Central memory CD4-positive, alpha-beta T cell (primary cell): ENCODE measurements at regions not wholly inside any gene's neighbourhood (a gene's known extent, or its start where the extent isn't known, plus 50 kb on each side); places are given as distances from the start of the nearest gene placed in this dataset.
"Not testable (repeated sequence)": the region's sequence is repeated elsewhere in the genome, so short reads cannot be mapped to it uniquely, and the experiment has no call there.

ENCODE experiments used
- DNase-seq: peaks from one replicate; pipeline ENCODE4 v3.0.0; 2022

DNA sequence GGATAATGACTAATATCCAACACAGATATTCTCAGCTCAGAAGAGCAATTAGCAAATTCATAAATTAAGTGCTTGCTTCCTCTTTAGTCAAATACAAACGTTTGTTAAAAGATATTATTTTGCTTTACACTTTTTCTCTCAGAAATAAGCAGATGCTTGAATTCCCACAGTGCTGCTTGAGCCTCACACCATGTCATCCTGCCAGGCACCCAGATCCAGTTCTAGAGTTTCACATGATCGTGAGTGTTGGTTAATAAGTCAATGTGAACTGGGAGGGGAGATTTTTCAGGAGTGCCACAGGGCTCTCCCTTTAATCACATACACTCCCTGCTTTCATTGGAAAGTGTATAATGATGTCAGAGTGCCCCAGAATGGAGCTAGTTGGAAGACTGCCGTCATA is 352.0 kb downstream of the OR4F29 start:
- DNase-seq = not testable (repeated sequence)

DNA sequence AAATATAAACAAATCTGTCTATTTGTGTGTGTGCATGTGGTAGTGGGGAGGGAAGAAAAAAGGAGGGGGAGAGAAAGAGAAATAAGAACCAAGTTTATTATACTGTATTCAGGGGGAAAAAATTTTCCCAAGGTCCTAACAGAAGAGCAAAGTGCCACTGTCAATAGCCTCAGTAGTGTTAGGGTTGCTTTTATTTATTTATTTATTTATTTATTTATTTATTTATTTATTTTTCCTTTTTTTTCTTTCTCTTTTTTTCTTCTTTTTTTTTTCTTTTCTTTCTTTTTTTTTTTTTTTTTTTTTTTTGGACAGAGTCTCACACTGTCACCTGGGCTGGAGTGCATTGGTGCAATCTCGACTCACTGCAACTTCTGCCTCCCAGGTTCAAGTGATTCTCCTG is 352.7 kb downstream of the OR4F29 start:
- DNase-seq = not testable (repeated sequence)

DNA sequence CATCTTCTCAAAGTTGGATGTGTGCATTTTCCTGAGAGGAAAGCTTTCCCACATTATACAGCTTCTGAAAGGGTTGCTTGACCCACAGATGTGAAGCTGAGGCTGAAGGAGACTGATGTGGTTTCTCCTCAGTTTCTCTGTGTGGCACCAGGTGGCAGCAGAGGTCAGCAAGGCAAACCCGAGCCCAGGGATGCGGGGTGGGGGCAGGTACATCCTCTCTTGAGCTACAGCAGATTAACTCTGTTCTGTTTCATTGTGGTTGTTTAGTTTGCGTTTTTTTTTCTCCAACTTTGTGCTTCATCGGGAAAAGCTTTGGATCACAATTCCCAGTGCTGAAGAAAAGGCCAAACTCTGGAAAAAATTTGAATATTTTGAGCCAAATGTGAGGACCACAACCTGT is 360.2 kb downstream of the OR4F29 start:
- DNase-seq = not testable (repeated sequence)

DNA sequence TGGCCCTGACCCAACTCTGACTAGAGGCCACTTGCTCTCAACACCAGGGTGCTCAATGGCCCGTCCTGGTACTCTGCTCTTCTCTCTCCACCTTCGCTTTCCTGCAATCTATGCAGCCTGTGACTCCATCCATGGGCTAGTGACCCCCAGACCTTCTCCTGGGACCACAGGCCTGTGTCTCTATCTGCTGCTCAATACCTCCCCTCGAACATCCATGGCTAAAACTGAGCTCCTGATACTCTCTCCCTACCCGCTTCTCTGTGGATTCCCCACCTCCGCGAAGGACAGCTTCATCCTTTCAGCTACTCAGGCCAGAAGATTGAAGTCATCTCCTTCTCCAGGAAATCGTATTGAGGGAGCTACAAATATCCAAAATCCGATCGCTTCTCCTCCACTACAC is 363.4 kb downstream of the OR4F29 start:
- not testable (repeated sequence) for DNase-seq

GRCh38 chr1:79152-79551 is 372.3 kb downstream of the OR4F29 start:
- not testable (repeated sequence) for DNase-seq

DNA sequence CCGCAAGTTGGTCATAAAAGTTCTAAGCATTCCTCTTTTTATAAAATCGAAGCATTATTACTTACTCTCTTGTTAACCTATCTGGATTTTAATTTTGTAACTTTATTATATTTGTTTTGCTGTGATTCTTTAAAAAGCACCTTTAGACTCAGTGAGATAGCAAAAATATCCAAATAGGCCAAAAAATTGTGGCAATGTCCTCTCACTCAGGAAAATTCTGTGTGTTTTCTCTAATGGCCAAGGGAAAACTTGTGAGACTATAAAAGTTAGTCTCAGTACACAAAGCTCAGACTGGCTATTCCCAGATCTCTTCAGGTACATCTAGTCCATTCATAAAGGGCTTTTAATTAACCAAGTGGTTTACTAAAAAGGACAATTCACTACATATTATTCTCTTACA is 386.4 kb downstream of the OR4F29 start, which contains the start of gene OR4F5:
Gene OR4F5, plus strand, starts transcription at position 301 of the 400 bp plus-strand sequence.
- not testable (repeated sequence) for DNase-seq

DNA sequence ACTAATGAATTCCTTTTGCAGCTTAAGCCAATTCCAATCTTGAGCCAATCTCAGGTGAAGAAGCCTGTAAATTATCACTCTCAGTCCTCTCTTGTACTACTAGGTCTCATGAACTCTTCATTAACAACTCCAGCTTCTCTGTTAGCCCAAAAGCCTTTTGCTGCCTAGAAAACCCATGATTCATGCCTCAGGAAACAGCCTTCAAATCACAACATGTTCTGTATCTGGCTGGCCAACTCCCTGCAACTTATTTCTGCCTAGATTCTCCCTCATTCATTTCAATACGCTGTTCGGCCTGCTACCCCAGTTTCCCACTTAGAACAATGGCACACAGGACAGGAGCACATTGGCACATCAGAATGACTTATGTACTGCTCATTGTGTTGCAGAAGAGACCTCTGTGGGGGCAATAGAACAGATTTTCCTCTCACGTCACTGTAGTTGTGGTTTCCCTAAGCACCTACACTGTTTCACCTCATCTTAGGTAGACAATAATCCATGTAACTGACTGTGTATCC is 395.4 kb downstream of the OR4F29 start:
- not testable (repeated sequence) for DNase-seq

- not testable (repeated sequence) for DNase-seq
Observed at GRCh38 chr1:53182-53581, 398.3 kb downstream of the OR4F29 start.

DNA sequence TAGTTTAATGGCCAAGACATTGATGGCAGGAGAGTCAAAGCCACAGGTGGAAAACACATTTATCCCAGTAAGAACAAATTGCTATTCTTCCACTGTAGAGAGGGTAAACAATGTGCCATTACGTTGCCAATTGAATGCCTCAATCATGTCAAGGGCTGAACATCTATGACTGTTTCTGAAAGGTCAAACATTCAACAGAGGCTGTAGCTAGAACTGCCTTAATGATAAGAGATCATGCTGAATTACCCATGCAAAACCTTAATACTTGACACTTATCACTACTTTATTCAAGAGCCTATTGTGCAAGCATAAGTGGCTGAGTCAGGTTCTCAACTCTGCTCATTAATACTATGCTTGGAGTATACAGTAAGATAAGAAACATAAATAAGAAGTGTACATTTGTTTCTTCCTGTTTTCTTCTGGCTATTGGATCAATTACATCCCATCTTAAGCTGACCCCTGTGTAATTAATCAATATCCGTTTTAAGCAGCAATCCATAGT is 409.5 kb downstream of the OR4F29 start:
- not testable (repeated sequence) for DNase-seq

GRCh38 chr1:41197-41596 is 410.3 kb downstream of the OR4F29 start:
- not testable (repeated sequence) for DNase-seq

GRCh38 chr1:29183-29582 is 422.3 kb downstream of the OR4F29 start:
- peak; percentile 32 for DNase-seq

GRCh38 chr1:17298-17697 is 434.2 kb downstream of the OR4F29 start:
- not testable (repeated sequence) for DNase-seq

GRCh38 chr1:16025-16424 is 435.5 kb downstream of the OR4F29 start:
- not testable (repeated sequence) for DNase-seq

DNA sequence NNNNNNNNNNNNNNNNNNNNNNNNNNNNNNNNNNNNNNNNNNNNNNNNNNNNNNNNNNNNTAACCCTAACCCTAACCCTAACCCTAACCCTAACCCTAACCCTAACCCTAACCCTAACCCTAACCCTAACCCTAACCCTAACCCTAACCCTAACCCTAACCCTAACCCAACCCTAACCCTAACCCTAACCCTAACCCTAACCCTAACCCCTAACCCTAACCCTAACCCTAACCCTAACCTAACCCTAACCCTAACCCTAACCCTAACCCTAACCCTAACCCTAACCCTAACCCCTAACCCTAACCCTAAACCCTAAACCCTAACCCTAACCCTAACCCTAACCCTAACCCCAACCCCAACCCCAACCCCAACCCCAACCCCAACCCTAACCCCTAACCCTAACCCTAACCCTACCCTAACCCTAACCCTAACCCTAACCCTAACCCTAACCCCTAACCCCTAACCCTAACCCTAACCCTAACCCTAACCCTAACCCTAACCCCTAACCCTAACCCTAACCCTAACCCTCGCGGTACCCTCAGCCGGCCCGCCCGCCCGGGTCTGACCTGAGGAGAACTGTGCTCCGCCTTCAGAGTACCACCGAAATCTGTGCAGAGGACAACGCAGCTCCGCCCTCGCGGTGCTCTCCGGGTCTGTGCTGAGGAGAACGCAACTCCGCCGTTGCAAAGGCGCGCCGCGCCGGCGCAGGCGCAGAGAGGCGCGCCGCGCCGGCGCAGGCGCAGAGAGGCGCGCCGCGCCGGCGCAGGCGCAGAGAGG is 441.3 kb downstream of the OR4F29 start:
- DNase-seq = peak; percentile 12
